C1 segment of cervical spinal cord (tissue), 14 donors: ENCODE measurements at regions not wholly inside any gene's neighbourhood (a gene's known extent, or its start where the extent isn't known, plus 50 kb on each side); places are given as distances from the start of the nearest gene placed in this dataset.
"Not testable (repeated sequence)": the region's sequence is repeated elsewhere in the genome, so short reads cannot be mapped to it uniquely, and the experiment has no call there.

ENCODE experiments used
- DNase-seq, 14 donors: peaks; one replicate each; lab custom pipeline; 2025; lab: John Stamatoyannopoulos, UW

DNA sequence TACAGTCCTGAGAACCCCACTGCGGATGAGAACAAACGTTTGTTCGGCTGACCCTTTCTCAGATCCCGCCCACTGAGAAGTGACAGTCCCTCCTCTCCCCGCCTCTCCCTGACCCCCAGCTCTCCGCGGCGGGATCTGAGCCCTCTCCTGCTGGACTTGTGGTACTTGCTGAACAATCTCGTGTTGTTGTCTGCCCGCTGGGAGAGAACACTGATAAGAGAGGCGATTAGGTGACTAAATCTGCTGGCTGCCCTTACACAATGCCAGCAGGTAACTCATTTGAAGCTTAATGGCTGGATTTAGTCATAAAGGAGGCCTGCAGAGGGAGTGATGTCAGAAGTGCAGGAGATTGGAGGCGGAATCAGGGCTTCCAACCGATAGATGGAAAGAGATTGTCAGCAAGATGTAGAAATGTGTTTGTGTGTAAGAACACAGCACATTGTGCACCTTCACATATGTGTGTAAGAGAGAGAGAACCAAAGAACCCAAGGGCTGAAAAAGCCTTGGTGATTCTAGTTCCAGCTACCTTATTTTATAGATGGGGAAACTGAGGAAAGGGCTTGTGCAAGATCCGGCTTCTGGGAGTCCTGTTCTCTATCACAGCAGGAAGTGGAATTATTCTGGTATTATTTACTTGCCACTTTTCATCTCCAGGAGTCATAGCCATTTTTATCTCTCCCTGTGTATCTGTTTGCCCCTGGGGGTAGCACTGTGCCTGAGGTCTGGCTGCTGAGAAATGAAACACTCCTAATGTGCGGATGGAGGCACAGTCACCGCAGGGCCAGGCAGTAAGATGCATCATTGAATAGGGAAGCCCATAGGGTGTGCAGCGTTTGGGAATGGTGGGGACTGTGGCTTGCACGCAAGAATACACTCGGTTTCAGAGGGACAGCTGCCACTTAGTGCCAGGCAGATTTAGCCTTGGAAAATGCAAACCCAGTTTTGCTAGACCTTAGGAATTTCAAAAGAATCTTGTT, 203.7 kb upstream of the MSX2 start:
- DNase-seq, result peak in 1 of 14 donors; percentile 10

DNA sequence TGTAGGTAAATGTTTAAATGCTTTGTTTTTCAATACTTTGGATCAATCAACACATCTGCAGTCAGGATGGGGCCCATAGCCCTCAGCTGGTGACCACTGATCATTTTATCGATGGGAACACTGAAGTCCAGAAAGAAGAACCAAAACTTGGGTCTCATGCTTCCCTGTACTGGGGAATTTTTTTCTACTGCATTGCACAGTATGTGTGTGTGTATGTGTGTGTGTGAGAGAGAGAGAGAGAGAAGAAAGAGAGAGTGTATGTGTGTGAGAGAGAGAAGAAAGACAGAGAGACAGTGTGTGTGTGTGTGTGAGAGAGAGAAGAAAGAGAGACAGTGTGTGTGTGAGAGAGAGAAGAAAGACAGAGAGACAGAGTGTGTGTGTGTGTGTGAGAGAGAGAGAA, 202.9 kb upstream of the MSX2 start:
- DNase-seq, result no peak

DNA sequence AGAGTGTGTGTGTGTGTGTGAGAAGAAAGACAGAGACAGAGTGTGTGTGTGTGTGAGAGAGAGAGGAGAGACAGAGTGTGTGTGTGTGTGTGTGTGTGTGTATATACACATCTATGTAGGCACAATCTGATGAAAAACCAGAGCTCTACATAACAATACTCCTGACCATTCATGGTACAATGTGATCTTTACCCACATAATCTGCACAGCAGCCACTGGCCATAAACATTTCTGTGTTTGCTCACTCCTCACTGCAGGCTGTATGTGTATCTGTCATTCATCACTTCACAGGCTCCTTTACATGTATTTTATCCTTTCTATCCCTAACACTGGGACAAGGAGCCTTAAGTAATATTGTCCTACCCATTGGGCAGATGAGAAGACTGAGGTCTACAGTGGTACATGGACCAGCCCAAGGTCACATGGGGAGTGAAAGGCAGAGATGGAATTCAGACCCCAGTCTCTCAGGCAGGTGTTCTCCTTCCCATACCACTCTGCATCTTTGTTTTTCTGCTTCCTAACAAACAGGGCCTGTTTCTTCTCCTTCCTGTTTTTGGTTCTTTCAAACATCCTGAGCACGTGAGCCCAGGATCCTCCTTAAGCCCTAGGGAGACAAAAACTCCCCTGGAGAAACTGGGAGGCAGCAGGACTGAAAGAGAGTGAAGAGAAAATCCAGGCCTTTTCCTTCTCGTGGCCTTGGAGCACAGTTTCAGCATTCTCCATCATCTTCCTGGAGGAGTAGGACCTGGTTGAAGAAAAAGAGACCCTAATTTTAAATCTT, 201.7 kb upstream of the MSX2 start:
- DNase-seq, result no peak

DNA sequence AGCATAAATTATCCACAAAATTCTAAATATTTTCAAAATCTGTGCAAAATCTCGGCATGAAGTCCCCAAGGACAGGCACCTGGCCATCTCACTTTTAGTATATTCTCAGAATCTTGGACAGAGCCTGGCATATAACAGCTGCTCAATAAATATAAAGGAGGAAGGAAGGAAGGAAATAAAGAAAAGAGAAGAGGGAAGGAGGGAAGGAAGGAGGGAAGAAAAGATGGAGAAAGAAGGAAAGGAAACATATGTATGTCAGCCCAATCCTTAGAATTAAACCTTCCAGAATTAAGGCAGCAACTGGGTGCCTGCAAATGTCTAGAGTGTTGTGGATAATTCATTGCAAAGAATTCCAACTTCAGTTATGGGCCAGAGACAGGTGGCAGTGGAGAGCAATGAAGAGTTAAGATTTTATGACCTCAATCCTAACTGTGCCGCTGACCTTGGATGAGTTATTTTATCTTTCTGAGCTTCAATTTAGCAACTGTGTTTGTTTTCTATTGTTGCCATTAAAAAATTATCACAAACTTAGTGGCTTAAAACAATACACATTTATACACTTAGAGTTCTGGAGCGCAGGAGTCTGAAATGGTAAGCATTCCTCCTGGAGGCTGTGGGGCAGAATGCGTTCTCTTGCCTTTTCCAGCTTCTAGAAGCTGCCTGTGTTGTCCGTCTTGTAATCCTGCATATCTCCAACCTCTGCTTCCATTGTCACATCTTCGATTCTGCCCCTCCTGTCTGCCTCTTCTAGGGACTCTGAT, 200.9 kb upstream of the MSX2 start:
- DNase-seq, result no peak

DNA sequence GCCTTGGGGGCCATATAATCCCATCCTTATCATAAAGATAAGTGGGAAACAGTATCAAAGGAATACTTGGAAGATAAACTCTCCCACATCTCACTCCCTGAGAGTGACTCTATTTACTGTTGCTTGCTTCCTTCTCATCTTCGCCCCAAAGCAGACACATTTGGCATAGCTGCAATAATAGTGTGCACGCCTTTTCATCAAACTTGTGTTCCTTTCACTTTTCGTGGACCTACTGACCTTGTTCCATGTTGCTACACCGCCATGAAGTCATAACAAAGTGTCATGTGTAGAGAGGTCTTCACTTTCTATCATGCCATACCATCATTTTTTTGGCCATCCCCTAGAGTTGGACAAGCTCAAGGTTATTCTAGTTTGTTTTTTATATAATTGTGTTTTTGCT, 200.0 kb upstream of the MSX2 start:
- DNase-seq, result no peak

DNA sequence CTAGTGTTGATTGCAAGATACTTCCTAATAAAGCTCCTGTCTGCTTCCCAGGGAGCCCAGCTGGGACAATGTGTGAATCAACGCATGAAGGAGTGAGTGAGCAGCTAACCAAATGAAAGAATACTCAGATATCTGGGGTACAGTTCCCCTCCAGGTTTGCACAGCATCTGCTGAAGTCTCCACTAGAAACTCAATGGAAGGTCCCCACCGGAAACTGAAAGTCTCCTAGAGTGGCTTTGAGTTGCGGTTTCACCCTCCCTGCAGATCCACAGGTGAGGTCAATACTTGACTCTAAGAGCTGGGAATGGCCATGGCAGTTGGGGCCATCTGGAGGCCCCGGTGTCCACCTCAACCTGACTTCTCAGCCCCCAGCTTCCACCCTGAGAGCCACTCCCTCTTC, 198.2 kb upstream of the MSX2 start:
- no peak for DNase-seq

GRCh38 chr5:174527916-174528540, 196.4 kb upstream of the MSX2 start:
- no peak for DNase-seq

- no peak for DNase-seq
Observed at GRCh38 chr5:174528821-174529544, 195.4 kb upstream of the MSX2 start.

DNA sequence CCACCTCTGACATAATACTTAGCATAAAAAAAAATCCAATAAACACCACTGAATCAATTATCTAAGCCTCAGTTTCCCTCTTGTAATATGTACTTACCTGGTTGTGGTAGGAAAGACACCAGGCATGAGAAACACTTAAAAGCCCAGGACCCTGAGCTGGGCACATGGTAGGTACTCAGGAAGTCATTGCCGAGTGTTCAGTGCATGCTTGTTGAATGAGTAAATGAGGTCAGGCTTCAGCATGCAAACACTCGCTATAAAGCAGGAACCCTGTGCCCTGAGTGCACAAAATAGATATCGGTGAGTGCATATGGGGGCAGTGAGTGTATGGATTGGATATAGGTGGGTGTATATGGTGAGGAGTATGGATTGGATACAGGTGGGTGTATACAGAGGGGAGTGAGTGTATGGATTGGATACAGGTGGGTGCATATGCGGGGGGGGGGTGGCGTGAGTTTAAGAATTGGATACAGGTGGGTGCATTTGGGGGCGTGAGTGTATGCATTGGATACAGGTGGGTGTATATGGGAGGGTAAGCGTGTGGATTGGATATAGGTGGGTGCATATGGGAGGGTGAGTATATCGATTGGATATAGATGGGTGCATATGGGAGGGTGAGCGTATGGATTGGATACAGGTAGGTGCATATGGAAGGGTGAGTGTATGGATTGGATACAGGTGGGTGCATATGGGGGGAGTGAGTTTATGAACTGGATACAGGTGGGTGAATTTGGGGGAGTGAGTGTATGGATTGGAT, 194.3 kb upstream of the MSX2 start:
- no peak for DNase-seq

DNA sequence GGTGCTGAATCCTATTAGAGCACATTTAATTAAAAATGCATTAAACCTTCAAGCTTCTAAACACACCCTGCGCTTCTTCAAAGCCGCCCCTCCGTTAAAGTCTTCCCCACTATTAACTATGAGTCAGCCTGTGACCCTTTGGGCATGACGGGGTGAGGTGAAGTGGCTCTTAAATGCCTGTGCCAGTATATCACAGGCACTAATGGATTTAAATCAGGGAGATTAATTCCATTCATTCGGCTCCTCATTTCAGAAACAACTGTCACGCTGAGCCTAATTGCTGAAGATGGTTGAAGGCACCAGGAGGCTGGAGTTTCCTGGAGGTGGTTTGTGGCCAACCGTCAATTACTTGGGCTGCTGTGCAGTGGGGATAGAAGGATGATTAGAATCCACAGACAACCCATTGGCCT, 192.6 kb upstream of the MSX2 start:
- no peak for DNase-seq

DNA sequence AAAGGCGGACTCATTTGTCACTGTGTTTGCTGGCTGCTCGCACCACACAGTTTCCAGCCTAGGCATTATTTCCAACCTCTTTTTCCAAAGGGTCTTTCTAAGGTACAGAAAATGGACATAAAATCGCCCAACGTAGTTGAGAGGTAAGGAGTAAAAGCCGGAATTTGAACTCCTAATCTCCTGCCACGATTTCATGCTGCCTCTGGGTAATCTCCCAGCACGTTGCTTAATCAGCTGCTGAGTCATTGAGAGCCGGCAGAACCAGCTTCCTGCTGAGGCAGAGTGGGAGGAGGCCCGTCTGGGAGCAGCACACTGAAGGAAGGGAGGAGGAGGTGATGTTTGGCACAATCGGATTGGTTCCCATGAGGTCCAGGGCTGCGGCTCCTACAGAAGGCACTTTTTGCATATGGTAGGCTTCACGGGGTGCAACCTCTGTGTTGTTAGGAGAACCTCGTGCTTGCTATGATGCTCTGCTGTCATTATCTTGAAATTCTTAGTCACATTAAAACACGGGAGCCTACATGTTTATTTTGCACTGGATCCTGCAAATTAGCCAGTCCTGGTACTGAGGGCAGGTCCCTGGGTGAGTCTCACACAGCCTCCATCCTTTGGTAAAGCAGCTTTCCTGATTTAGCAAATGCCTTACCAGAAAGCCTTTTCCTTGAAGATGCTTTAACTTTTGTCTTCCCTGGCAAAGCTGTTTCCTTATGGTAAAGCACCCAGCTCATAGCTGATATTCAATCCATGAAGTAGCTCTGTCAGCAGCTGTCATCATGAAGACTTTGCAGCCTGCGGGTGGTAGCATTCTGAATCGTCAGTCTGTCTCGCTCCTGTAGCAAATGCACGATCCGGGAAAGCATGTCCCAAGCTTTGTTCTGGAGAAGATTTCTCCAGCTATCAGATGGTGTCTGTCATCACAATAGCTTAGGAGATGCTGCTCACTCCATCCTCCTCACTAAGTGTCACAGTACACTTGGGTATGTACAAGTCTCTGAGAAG, 191.6 kb upstream of the MSX2 start:
- peak in 4 of 14 donors; percentile 8 to 61 (median 22) for DNase-seq

- no peak for DNase-seq
Observed at GRCh38 chr5:174533751-174534241, 190.6 kb upstream of the MSX2 start.

DNA sequence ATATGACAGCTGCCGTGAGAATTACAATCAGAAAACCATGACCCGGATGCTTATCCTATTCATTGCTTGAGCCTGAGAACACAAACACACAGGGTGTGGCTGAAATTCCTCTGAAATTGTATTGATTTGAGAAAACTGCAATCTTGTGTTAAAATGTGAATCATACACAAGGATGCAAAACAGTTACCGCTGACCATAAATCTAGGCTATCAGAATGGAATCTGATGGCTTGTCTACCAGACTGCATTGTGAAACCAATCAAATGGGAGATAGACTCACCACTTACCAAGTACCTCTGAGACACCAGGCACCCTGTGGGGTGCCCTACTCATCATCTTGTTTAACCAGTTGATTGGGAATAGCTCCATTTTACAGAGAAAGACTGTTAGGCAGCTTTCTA, 188.7 kb upstream of the MSX2 start:
- no peak for DNase-seq

- not testable (repeated sequence) for DNase-seq
Observed at GRCh38 chr5:174539823-174540222, 184.6 kb upstream of the MSX2 start.

- no peak for DNase-seq
Observed at GRCh38 chr5:174542037-174542436, 182.3 kb upstream of the MSX2 start.

GRCh38 chr5:174542471-174542870, 181.9 kb upstream of the MSX2 start:
- DNase-seq, result no peak

GRCh38 chr5:174545926-174546325, 178.5 kb upstream of the MSX2 start:
- DNase-seq, result no peak

DNA sequence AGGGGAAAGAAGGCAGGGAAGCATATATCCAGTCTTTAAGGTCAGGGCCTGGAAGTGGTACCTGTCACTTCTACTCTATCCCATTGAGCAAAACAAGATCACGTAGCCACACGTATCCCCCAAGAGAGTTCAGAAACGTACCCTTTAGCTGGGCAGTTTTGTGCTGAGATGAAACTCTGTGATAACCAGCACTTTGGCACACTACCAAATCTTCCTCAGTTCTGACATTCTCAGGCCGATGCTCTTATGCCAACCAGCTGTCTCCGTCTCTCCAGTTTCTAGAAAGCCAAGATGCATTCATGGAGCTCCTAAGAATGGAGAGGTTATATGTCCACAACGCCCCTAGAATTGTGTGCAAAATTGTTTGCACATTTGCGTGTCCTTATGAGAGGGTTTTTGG, 176.6 kb upstream of the MSX2 start:
- DNase-seq, result no peak

- peak in 1 of 14 donors; percentile 28 for DNase-seq
Observed at GRCh38 chr5:174549254-174549653, 175.1 kb upstream of the MSX2 start.
